Left ventricle myocardium inferior (tissue), 1 donor: ENCODE measurements at regions not wholly inside any gene's neighbourhood (a gene's known extent, or its start where the extent isn't known, plus 50 kb on each side); places are given as distances from the start of the nearest gene placed in this dataset.

ENCODE experiments used
- DNase-seq: peaks from one replicate; pipeline ENCODE4 v3.0.0-alpha.2; 2020
- H3K27ac ChIP-seq: fragments of 200-600 bp; replicated peaks from 2 replicates; pipeline ENCODE4 v1.8.0; 2021
- H3K27me3 ChIP-seq: fragments of 200-600 bp; 2 replicates; pipeline ENCODE4 v1.8.0; 2021; ENCODE audit warnings: low read depth
- H3K36me3 ChIP-seq: fragments of 200-600 bp; 2 replicates; pipeline ENCODE4 v1.8.0; 2021
- H3K4me1 ChIP-seq: fragments of 200-600 bp; 2 replicates; pipeline ENCODE4 v1.8.0; 2021
- H3K4me3 ChIP-seq: fragments of 200-600 bp; 2 replicates; pipeline ENCODE4 v1.8.0; 2021; ENCODE audit warnings: mild to moderate bottlenecking, moderate library complexity
- H3K9me3 ChIP-seq: fragments of 200-600 bp; replicated peaks from 2 replicates; pipeline ENCODE4 v1.8.0; 2021
- CTCF ChIP-seq: fragments of 200-600 bp; IDR thresholded peaks from 2 replicates; pipeline ENCODE4 v1.8.0; 2021; ENCODE audit warnings: antibody characterized with exemption, mild to moderate bottlenecking, borderline replicate concordance
- intact Hi-C: fragments of 100-400 bp; cut with micrococcal nuclease; formaldehyde crosslinking; loops from one replicate; pipeline ENCODE4 v1.11.0; 2022
- donor health status: DM: no; HTN: yes; CAD: no; lungs with severe emphysema.

GRCh38 chr3:154011036-154011435, 110.2 kb upstream of the ARHGEF26 start:
- Histone ChIP-seq H3K4me3 (no peak overlapping the region), H3K9me3 (no peaks in the 10 kb centered on the region), H3K27me3 (no peaks in the 10 kb centered on the region), H3K27ac (no peak overlapping the region), H3K4me1 (no peaks in the 10 kb centered on the region), H3K36me3 (no peaks in the 10 kb centered on the region)
- intact Hi-C loops, result no loop called here
- DNase-seq, result no peak
- no peak for TF ChIP-seq CTCF

GRCh38 chr3:154013736-154014135, 107.5 kb upstream of the ARHGEF26 start:
- H3K27ac ChIP-seq, result no peak overlapping the region
- H3K4me1 ChIP-seq, result no peaks in the 10 kb centered on the region
- H3K36me3 ChIP-seq, result no peaks in the 10 kb centered on the region
- no peak for DNase-seq
- intact Hi-C loops, result no loop called here
- H3K27me3 ChIP-seq, result no peaks in the 10 kb centered on the region
- H3K9me3 ChIP-seq, result peaks cover 11% of the 10 kb centered on the region
- TF ChIP-seq CTCF, result no peak
- H3K4me3 ChIP-seq, result no peak overlapping the region

- peaks cover 12% of the 10 kb centered on the region for H3K9me3 ChIP-seq
- no peak for TF ChIP-seq CTCF
- no peaks in the 10 kb centered on the region for H3K27me3 ChIP-seq
- H3K27ac ChIP-seq, result no peak overlapping the region
- no peak overlapping the region for H3K4me3 ChIP-seq
- H3K4me1 ChIP-seq, result no peaks in the 10 kb centered on the region
- no peaks in the 10 kb centered on the region for H3K36me3 ChIP-seq
- no peak for DNase-seq
- intact Hi-C loops, result no loop called here
Measured at GRCh38 chr3:154015307-154015706, 105.9 kb upstream of the ARHGEF26 start.

GRCh38 chr3:154018100-154018696, 103.0 kb upstream of the ARHGEF26 start:
- intact Hi-C loops, result no loop called here
- H3K9me3 ChIP-seq, result peaks cover 21% of the 10 kb centered on the region
- no peak for DNase-seq
- no peaks in the 10 kb centered on the region for H3K4me1 ChIP-seq
- no peak for TF ChIP-seq CTCF
- no peak overlapping the region for H3K4me3 ChIP-seq
- no peak overlapping the region for H3K27ac ChIP-seq
- H3K36me3 ChIP-seq, result no peaks in the 10 kb centered on the region
- no peaks in the 10 kb centered on the region for H3K27me3 ChIP-seq

- no peak for TF ChIP-seq CTCF
- no peak for DNase-seq
- H3K27me3 ChIP-seq, result no peaks in the 10 kb centered on the region
- H3K9me3 ChIP-seq, result peaks cover 21% of the 10 kb centered on the region
- no peaks in the 10 kb centered on the region for H3K4me1 ChIP-seq
- H3K4me3 ChIP-seq, result no peak overlapping the region
- intact Hi-C loops, result no loop called here
- no peak overlapping the region for H3K27ac ChIP-seq
- no peaks in the 10 kb centered on the region for H3K36me3 ChIP-seq
Measured at GRCh38 chr3:154022606-154023005, 98.6 kb upstream of the ARHGEF26 start.

GRCh38 chr3:154023148-154023547, 98.0 kb upstream of the ARHGEF26 start:
- Histone ChIP-seq H3K27me3 (no peaks in the 10 kb centered on the region), H3K36me3 (no peaks in the 10 kb centered on the region), H3K9me3 (peaks cover 15% of the 10 kb centered on the region), H3K4me1 (no peaks in the 10 kb centered on the region), H3K27ac (no peak overlapping the region), H3K4me3 (no peak overlapping the region)
- no peak for TF ChIP-seq CTCF
- no peak for DNase-seq
- intact Hi-C loops, result no loop called here
